ENCODE measurements at regions not wholly inside any gene's neighbourhood (a gene's known extent, or its start where the extent isn't known, plus 50 kb on each side); places are given as distances from the start of the nearest gene placed in this dataset.

GRCh38 chr2:9057939-9058761 lies 54.7 kb upstream of the MBOAT2 start:
- Histone ChIP-seq H2AFZ (ENCODE audit: low read length) (no peak overlapping the region), H3K27ac (ENCODE audit: insufficient read depth, low read length) (no peak overlapping the region), H3K36me3 (ENCODE audit: control insufficient read depth, insufficient read depth, low read length) (no peaks in the 10 kb centered on the region), H3K9ac (ENCODE audit: insufficient read depth, low read length) (no peak overlapping the region), H3K9me3 (ENCODE audit: control insufficient read depth, insufficient read depth, low read depth, low read length) (no peaks in the 10 kb centered on the region), H4K20me1 (ENCODE audit: control insufficient read depth, extremely low read depth, insufficient read depth, low read length) (no peaks in the 10 kb centered on the region), H3K4me2 (ENCODE audit: extremely low read depth, insufficient read depth, low read length) (no peak overlapping the region), H3K79me2 (ENCODE audit: control insufficient read depth, insufficient read depth, low read length) (no peaks in the 10 kb centered on the region), H3K27me3 (ENCODE audit: control insufficient read depth, insufficient read depth, low read length) (no peaks in the 10 kb centered on the region), H3K4me1 (ENCODE audit: control insufficient read depth, extremely low read depth, insufficient read depth, low read length) (no peaks in the 10 kb centered on the region), H3K4me3 (replicated peaks in 1 of 4; ENCODE audit: control extremely low read depth in 1 of 4, insufficient read depth in 1 of 4, low read depth in 3 of 4, low read length in 4 of 4) (no peak overlapping the region)
- TF ChIP-seq EZH2 (IDR thresholded peaks at IDR 0.05; ENCODE audit: low read length, missing control alignments), result no peak
- no peak for TF ChIP-seq CTCF (conservative IDR thresholded peaks at IDR 0.05 in 1 of 2, IDR thresholded peaks at IDR 0.05 in 1 of 2; ENCODE audit: low read depth in 1 of 2, low read length in 2 of 2)
- peak; percentile 77 to 91 for DNase-seq (ENCODE audit: low read depth in 2 of 2)

GRCh38 chr2:9055471-9055870 lies 52.0 kb upstream of the MBOAT2 start:
- Histone ChIP-seq H3K27ac (ENCODE audit: insufficient read depth, low read length) (no peak overlapping the region), H3K4me1 (ENCODE audit: control insufficient read depth, extremely low read depth, insufficient read depth, low read length) (no peaks in the 10 kb centered on the region), H3K36me3 (ENCODE audit: control insufficient read depth, insufficient read depth, low read length) (no peaks in the 10 kb centered on the region), H3K79me2 (ENCODE audit: control insufficient read depth, insufficient read depth, low read length) (no peaks in the 10 kb centered on the region), H3K9me3 (ENCODE audit: control insufficient read depth, insufficient read depth, low read depth, low read length) (no peaks in the 10 kb centered on the region), H3K4me2 (ENCODE audit: extremely low read depth, insufficient read depth, low read length) (no peak overlapping the region), H4K20me1 (ENCODE audit: control insufficient read depth, extremely low read depth, insufficient read depth, low read length) (no peaks in the 10 kb centered on the region), H3K27me3 (ENCODE audit: control insufficient read depth, insufficient read depth, low read length) (no peaks in the 10 kb centered on the region), H3K4me3 (replicated peaks in 1 of 4; ENCODE audit: control extremely low read depth in 1 of 4, insufficient read depth in 1 of 4, low read depth in 3 of 4, low read length in 4 of 4) (no peak overlapping the region), H2AFZ (ENCODE audit: low read length) (no peak overlapping the region), H3K9ac (ENCODE audit: insufficient read depth, low read length) (no peak overlapping the region)
- TF ChIP-seq EZH2 (IDR thresholded peaks at IDR 0.05; ENCODE audit: low read length, missing control alignments) (no peak), CTCF (conservative IDR thresholded peaks at IDR 0.05 in 1 of 2, IDR thresholded peaks at IDR 0.05 in 1 of 2; ENCODE audit: low read depth in 1 of 2, low read length in 2 of 2) (no peak)
- DNase-seq (ENCODE audit: low read depth in 2 of 2), result no peak

- Histone ChIP-seq H4K20me1 (ENCODE audit: control insufficient read depth, extremely low read depth, insufficient read depth, low read length) (no peaks in the 10 kb centered on the region), H3K4me3 (replicated peaks in 1 of 4; ENCODE audit: control extremely low read depth in 1 of 4, insufficient read depth in 1 of 4, low read depth in 3 of 4, low read length in 4 of 4) (no peak overlapping the region), H3K79me2 (ENCODE audit: control insufficient read depth, insufficient read depth, low read length) (no peaks in the 10 kb centered on the region), H3K9me3 (ENCODE audit: control insufficient read depth, insufficient read depth, low read depth, low read length) (no peaks in the 10 kb centered on the region), H3K4me1 (ENCODE audit: control insufficient read depth, extremely low read depth, insufficient read depth, low read length) (no peaks in the 10 kb centered on the region), H3K9ac (ENCODE audit: insufficient read depth, low read length) (no peak overlapping the region), H3K27ac (ENCODE audit: insufficient read depth, low read length) (no peak overlapping the region), H3K4me2 (ENCODE audit: extremely low read depth, insufficient read depth, low read length) (no peak overlapping the region), H2AFZ (ENCODE audit: low read length) (no peak overlapping the region), H3K27me3 (ENCODE audit: control insufficient read depth, insufficient read depth, low read length) (no peaks in the 10 kb centered on the region), H3K36me3 (ENCODE audit: control insufficient read depth, insufficient read depth, low read length) (no peaks in the 10 kb centered on the region)
- DNase-seq (ENCODE audit: low read depth in 2 of 2), result peak; percentile 8 to 42
- TF ChIP-seq EZH2 (IDR thresholded peaks at IDR 0.05; ENCODE audit: low read length, missing control alignments) (no peak), CTCF (conservative IDR thresholded peaks at IDR 0.05 in 1 of 2, IDR thresholded peaks at IDR 0.05 in 1 of 2; ENCODE audit: low read depth in 1 of 2, low read length in 2 of 2) (no peak)
These were observed 50.0 kb upstream of the MBOAT2 start for GRCh38 chr2:9053534-9053931.

Data from fibroblast of lung (primary cell).